NCI-H82 (cell line): ENCODE measurements at regions not wholly inside any gene's neighbourhood (a gene's known extent, or its start where the extent isn't known, plus 50 kb on each side); places are given as distances from the start of the nearest gene placed in this dataset.
A peak's percentile ranks its signal among the peaks of the same experiment; 100 is the strongest.
"Not testable (repeated sequence)": the region's sequence is repeated elsewhere in the genome, so short reads cannot be mapped to it uniquely, and the experiment has no call there.

Source experiments
- DNase-seq: peaks from one replicate; lab custom pipeline; 2025; lab: John Stamatoyannopoulos, UW

GRCh38 chr10:30197186-30197585, 137.8 kb upstream of the JCAD start:
- DNase-seq, result no peak

GRCh38 chr10:30196559-30196958, 137.2 kb upstream of the JCAD start:
- not testable (repeated sequence) for DNase-seq

- DNase-seq, result no peak
Measured at GRCh38 chr10:30192846-30193608, 133.6 kb upstream of the JCAD start.

GRCh38 chr10:30190577-30191552, 131.5 kb upstream of the JCAD start:
- DNase-seq, result no peak

DNA sequence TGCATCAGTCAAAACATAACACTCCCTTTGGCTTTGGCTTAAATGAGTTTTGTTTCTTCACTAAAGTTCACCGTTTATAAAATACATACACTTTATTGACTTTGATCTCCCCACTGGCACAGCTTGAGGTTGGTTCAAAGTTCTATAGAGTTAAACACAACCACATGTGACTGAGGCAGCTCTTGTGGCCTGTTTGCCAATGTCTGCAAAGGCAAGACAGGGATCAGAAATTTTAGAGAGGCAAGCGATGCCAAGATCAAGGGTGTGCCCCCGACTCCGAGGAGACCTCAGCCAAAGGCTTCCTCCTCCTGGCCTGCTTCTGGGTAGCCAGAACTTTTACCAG, 129.8 kb upstream of the JCAD start:
- DNase-seq, result no peak

GRCh38 chr10:30188556-30189237, 129.3 kb upstream of the JCAD start:
- no peak for DNase-seq

GRCh38 chr10:30188101-30188500, 128.7 kb upstream of the JCAD start:
- DNase-seq, result no peak

- no peak for DNase-seq
Measured at GRCh38 chr10:30187010-30187409, 127.6 kb upstream of the JCAD start.

DNA sequence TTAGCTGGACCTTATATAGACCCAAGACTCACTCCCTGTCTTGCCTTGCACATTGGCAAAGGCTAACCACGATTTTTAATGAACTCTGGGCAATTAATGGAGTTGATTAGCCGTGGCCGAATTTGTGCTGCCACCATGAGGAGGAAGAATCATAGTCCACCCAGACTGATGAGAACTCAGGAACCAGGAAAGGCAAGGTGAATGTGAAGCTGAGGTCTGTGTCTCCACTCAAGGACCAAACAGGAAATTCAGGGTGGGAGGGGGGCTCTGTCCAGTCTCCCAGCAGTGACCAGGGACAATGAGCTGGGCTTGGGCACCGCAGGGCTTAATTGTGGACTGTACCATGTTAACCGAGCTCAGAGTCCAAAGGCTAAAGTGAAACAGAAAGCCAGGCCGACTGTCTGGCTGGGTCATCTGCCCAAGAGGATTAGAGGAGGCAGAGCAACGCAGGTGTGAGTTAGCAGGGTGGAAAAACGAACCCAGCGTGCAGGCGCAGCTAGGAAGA, 127.0 kb upstream of the JCAD start:
- DNase-seq, result peak; percentile 29

DNA sequence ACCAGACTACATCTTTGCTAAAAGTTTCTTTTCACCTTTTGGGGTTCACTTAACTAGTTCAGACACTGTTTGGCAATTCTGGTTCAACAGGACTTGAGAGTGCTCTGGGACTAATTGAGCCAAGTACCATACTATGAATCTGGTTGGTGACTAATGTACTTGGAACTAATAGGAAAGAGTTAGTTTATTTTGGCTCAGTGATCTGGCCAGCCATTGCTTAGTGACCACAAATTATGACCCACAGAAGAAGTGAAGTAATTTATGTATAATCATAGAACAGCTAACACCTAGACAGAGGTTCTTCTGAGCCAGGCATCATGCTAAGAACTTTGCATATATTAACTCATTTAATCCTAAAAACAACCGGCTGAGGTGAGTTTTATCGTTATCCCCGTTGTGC, 126.5 kb upstream of the JCAD start:
- no peak for DNase-seq

DNA sequence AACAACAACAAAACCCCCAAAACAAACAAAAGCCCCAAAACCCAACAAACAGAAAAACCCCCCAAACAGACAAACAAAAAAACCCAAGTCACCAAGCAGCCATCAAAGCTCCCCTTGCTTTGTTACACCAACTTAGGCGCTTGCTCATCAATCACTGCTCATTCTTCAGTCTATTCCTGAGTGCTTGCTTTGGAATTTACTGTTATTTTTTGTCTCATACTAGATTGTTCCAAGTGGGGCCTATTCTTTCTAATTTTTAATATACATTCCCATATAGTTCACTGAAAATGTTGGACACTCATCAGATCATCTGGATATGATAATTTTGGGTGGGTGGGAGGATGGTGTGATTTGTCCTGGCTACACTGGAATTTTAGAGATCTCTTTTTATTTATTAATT, 126.0 kb upstream of the JCAD start:
- DNase-seq, result no peak

- no peak for DNase-seq
Measured at GRCh38 chr10:30184397-30185033, 125.1 kb upstream of the JCAD start.

- DNase-seq, result no peak
Measured at GRCh38 chr10:30183055-30183402, 123.6 kb upstream of the JCAD start.

DNA sequence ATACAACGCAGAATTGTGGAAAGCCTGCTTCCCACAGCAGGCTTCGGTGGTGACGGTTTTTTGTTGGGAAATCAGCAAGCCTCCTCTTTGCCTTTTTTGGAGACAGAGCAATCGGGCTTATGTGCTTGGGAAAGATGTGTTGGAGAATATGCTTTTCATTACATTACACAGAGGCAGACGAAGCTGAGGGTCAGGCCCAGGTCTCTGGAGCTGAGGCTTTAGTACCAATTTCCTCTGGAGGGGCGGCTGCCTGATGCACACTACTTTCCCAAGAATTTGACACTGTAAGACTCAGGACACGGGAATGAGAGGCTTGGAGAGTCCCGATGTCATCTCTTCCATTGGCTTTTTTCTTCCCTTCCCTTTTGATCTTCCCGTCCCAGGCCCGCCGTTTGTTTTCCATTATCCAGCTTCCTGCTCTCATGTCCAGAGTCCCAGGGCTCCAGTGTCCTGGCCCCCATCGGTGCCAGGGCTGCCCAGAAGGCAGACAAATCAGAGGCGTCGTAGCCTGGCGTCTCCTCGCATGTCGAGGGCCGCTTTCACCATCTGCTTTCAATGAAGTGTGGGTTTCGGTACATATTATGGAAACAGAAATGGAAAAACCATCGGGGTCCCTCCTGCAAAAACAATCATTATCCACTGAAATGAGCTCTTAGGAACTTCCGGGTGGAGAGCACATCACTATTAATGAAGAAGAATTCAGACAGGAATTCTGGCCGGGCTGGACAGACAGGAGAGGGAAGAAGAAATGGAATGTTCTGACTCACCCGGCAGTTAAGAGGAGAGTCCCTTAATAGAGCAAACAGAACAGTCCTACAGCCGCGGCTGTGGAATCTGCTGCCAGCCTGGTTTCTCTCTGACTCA, 123.0 kb upstream of the JCAD start:
- DNase-seq, result no peak

DNA sequence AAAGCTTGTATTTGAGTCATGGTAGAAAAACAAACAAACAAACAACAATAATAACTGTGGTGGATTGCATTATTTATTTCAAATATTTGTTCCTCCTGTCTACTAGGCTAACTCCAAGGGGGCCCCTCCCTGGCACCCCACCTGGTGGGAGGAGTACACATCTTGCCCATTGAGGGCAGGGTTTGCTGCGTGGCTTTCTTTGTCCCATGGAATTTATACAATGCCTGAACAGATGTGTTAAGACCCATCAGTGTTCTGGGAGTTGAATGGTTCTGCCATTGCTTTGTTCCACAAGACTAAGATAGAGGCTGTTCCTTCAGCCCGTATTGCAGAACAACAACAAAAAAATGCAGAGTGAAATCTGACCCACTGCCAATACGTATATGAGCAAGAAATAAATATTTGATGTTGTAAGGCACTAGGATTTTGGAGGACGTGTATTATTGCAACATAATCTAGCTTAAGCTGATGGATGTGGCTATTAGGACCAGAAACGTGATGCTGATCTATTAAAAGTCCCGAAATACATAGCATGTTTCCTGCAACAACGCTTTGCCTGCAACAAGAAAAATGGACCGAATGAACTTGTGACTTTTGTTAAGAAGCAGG, 119.1 kb upstream of the JCAD start:
- no peak for DNase-seq

- DNase-seq, result no peak
Measured at GRCh38 chr10:30176776-30177533, 117.6 kb upstream of the JCAD start.

DNA sequence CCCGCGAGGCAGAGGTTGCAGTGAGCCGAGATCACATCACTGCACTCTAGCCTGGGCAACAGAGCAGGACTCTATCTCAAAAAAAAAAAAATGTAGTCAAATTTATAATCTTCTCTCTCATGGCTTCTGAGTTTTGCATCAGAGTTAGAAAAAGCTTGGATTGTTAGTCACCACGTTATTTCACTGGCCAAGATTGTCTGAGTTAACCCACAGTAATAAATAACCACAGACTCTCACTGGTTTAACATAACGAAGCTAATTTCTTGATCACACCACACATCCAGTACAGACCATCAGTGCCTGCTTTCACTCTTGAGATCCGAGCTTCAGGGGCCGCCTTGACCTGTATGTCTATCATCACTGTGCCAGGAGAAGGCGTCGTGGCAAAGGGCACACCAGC, 116.8 kb upstream of the JCAD start:
- no peak for DNase-seq

DNA sequence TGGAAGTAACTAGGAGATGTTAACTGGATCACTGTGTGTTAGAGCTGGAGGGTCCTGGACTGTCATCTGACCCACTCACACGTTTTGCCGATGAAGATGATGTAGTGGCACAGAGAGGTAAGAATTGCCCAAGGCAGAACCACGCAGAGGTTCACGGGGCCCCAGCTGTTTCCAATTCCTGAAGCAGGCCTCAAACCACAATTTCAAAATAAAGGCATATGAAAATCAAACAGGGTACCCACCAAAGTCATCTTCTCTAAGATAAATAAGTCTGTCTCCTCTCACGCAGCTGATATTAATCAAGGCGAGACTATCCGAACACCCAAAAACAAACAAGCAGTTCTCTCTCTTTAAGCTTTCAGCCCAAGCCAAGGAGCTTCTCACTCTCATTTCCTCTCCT, 113.3 kb upstream of the JCAD start:
- DNase-seq, result no peak

GRCh38 chr10:30172091-30172490, 112.7 kb upstream of the JCAD start:
- DNase-seq, result no peak

- no peak for DNase-seq
Measured at GRCh38 chr10:30171601-30172000, 112.2 kb upstream of the JCAD start.
